ENCODE measurements at regions not wholly inside any gene's neighbourhood (a gene's known extent, or its start where the extent isn't known, plus 50 kb on each side); places are given as distances from the start of the nearest gene placed in this dataset.

DNA sequence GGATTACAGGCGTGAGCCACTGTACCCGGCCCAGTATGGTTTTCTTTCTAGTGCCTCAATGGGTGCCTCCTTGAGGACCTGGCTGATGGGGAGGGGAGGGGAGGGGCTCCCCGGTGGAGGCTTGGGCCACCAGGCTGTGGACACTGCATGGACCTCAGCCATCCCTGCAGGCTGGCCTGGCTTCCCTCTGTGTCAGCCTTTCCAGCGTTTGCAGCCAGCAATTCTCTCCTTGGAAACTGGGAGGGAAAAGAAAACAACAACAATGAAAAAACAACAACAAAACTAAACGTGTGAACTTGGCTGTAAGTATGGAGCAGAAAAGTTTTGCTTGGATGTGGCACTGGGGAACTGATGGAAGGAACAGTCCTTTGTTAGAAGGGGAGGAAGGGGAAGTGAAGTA lies 159.3 kb downstream of the GLI2 start:
- TF ChIP-seq, protein P1, sequence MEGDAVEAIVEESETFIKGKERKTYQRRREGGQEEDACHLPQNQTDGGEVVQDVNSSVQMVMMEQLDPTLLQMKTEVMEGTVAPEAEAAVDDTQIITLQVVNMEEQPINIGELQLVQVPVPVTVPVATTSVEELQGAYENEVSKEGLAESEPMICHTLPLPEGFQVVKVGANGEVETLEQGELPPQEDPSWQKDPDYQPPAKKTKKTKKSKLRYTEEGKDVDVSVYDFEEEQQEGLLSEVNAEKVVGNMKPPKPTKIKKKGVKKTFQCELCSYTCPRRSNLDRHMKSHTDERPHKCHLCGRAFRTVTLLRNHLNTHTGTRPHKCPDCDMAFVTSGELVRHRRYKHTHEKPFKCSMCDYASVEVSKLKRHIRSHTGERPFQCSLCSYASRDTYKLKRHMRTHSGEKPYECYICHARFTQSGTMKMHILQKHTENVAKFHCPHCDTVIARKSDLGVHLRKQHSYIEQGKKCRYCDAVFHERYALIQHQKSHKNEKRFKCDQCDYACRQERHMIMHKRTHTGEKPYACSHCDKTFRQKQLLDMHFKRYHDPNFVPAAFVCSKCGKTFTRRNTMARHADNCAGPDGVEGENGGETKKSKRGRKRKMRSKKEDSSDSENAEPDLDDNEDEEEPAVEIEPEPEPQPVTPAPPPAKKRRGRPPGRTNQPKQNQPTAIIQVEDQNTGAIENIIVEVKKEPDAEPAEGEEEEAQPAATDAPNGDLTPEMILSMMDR (IDR thresholded peaks at IDR 0.05; ENCODE audit: unreplicated experiment in 3 of 3): no peak
- Mint-ChIP-seq H3K9me3 (no peaks in the 10 kb centered on the region), H3K36me3 (ENCODE audit: low read depth) (peaks cover 8% of the 10 kb centered on the region), H3K27ac (peak overlapping the region; percentile 16 to 93 (median 87)), H3K4me3 (peak overlapping the region in 1 of 3 experiments; percentile 31), H3K27me3 (ENCODE audit: low read depth) (peaks cover 23% of the 10 kb centered on the region), H3K4me1 (peaks cover 72% of the 10 kb centered on the region)

DNA sequence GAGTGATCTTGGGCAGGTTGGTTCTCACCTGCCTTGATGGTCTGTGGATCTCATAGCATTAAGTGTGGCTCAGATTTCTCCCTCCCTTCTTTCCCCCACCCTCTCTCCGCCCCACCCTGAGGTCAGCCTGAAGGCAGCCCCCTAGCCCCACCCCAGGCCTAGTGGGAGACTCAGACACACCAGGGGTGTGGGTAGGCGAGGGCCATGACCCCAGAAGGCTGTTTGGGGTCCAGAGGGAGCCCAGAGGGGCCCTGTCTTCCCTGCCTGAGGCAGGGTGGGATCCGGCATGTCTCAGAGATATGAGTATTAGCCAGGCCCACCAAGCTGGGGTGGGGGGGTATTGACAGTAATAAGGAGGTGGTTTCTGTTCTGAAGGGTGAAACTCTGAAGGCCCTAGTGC lies 160.5 kb downstream of the GLI2 start:
- peaks cover 4% of the 10 kb centered on the region for H3K36me3 Mint-ChIP-seq (ENCODE audit: low read depth)
- no peaks in the 10 kb centered on the region for H3K9me3 Mint-ChIP-seq
- peaks cover 20% of the 10 kb centered on the region for H3K27me3 Mint-ChIP-seq (ENCODE audit: low read depth)
- peaks cover 74% of the 10 kb centered on the region for H3K4me1 Mint-ChIP-seq
- H3K4me3 Mint-ChIP-seq: no peak overlapping the region
- H3K27ac Mint-ChIP-seq: peak overlapping the region; percentile 53 to 72 (median 62)
- TF ChIP-seq, protein P1 (IDR thresholded peaks at IDR 0.05; ENCODE audit: unreplicated experiment in 3 of 3): no peak

- H3K36me3 Mint-ChIP-seq (ENCODE audit: low read depth): no peaks in the 10 kb centered on the region
- TF ChIP-seq, protein P1 (IDR thresholded peaks at IDR 0.05; ENCODE audit: unreplicated experiment in 3 of 3): no peak
- peak overlapping the region; percentile 62 to 92 (median 83) for H3K27ac Mint-ChIP-seq
- no peaks in the 10 kb centered on the region for H3K9me3 Mint-ChIP-seq
- H3K4me3 Mint-ChIP-seq: peak overlapping the region in 1 of 3 experiments; percentile 44
- peaks cover 15% of the 10 kb centered on the region for H3K27me3 Mint-ChIP-seq (ENCODE audit: low read depth)
- peaks cover 75% of the 10 kb centered on the region for H3K4me1 Mint-ChIP-seq
These were observed 161.2 kb downstream of the GLI2 start for GRCh38 chr2:120896901-120897300.

- TF ChIP-seq, protein P1 (IDR thresholded peaks at IDR 0.05; ENCODE audit: unreplicated experiment in 3 of 3): no peak
- Mint-ChIP-seq H3K4me3 (no peak overlapping the region), H3K27me3 (ENCODE audit: low read depth) (peaks cover 15% of the 10 kb centered on the region), H3K4me1 (peaks cover 80% of the 10 kb centered on the region), H3K9me3 (no peaks in the 10 kb centered on the region), H3K27ac (peak overlapping the region; percentile 62 to 83 (median 75)), H3K36me3 (ENCODE audit: low read depth) (no peaks in the 10 kb centered on the region)
These were observed 161.7 kb downstream of the GLI2 start for GRCh38 chr2:120897399-120897798.

DNA sequence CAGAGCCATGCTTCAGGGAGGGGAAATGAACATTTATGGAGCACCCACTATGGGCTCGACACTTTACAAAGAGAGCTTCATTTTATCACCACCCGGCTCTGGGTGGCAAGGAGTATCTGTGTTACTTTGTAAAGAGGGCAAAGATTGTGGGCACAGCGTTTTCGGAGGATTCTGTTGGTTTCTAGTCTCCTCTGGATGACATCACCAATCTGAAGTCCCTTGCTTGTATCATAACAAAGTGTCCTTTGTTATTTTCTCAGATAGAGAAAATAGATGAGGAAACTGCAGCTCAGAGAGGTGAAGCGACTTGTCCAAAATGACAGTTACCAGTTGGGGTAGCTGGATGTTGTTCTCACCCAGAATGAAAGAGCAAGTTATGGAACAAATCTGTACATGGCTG lies 162.8 kb downstream of the GLI2 start:
- Mint-ChIP-seq H3K36me3 (ENCODE audit: low read depth) (no peaks in the 10 kb centered on the region), H3K9me3 (no peaks in the 10 kb centered on the region), H3K4me1 (peaks cover 75% of the 10 kb centered on the region), H3K4me3 (no peak overlapping the region), H3K27me3 (ENCODE audit: low read depth) (peaks cover 12% of the 10 kb centered on the region), H3K27ac (peak overlapping the region; percentile 88 to 91 (median 88))
- TF ChIP-seq, protein P1 (IDR thresholded peaks at IDR 0.05; ENCODE audit: unreplicated experiment in 3 of 3): no peak

- H3K27me3 Mint-ChIP-seq (ENCODE audit: low read depth): peaks cover 12% of the 10 kb centered on the region
- peak overlapping the region; percentile 88 to 91 (median 88) for H3K27ac Mint-ChIP-seq
- peak overlapping the region in 1 of 3 experiments; percentile 24 for H3K4me3 Mint-ChIP-seq
- H3K4me1 Mint-ChIP-seq: peaks cover 69% of the 10 kb centered on the region
- H3K9me3 Mint-ChIP-seq: no peaks in the 10 kb centered on the region
- H3K36me3 Mint-ChIP-seq (ENCODE audit: low read depth): no peaks in the 10 kb centered on the region
- TF ChIP-seq, protein P1 (IDR thresholded peaks at IDR 0.05; ENCODE audit: unreplicated experiment in 3 of 3): no peak
These were observed 163.5 kb downstream of the GLI2 start for GRCh38 chr2:120898961-120899750.

All from nephron (organoid).